Natural killer cell (primary cell): ENCODE measurements at regions not wholly inside any gene's neighbourhood (a gene's known extent, or its start where the extent isn't known, plus 50 kb on each side); places are given as distances from the start of the nearest gene placed in this dataset.

ENCODE experiments used
- ATAC-seq, 3 donors: fragments of 150-1000 bp in 2 of 3; fragments of 200-7000 bp in 1 of 3; cut with Tn5 transposase; 1 replicate in 1 of 3; 2 replicates in 2 of 3; pipeline ENCODE4 v1.10.0; 2021; ENCODE audit warnings: mild to moderate bottlenecking in 2 of 3, moderate library complexity in 2 of 3
- DNase-seq, 2 donors: peaks; one replicate each; pipeline versions ENCODE4 v3.0.0 to v3.0.0-alpha.2; 2013 to 2021; ENCODE audit warnings: mixed read lengths in 1 of 2
- H3K27ac ChIP-seq: one replicate; pipeline ENCODE4 v1.5.1; 2013; ENCODE audit warnings: mild to moderate bottlenecking, low read length
- H3K27me3 ChIP-seq: one replicate; pipeline ENCODE4 v1.6.1; 2013; ENCODE audit warnings: low read length; ENCODE audit not compliant: control insufficient read depth, insufficient read depth
- H3K36me3 ChIP-seq: one replicate; pipeline ENCODE4 v1.6.1; 2013; ENCODE audit warnings: low read length; ENCODE audit not compliant: control insufficient read depth, insufficient read depth
- H3K4me1 ChIP-seq: one replicate; pipeline ENCODE4 v1.6.1; 2013; ENCODE audit warnings: low read length; ENCODE audit not compliant: control insufficient read depth, insufficient read depth
- H3K4me3 ChIP-seq: one replicate; pipeline ENCODE4 v1.5.1; 2013; ENCODE audit warnings: low read length
- H3K9me3 ChIP-seq: one replicate; pipeline ENCODE4 v1.6.1; 2013; ENCODE audit warnings: low read length; ENCODE audit not compliant: control insufficient read depth, insufficient read depth
- H3K27ac Mint-ChIP-seq, 2 donors: one replicate each; pipeline ENCODE4 v1.8.0; 2022; ENCODE audit warnings: mild to moderate bottlenecking in 2 of 2, mixed read lengths in 2 of 2, moderate library complexity in 1 of 2
- H3K27me3 Mint-ChIP-seq, 2 donors: one replicate each; pipeline ENCODE4 v1.8.0; 2022; ENCODE audit warnings: low read depth in 2 of 2, mixed read lengths in 2 of 2
- H3K36me3 Mint-ChIP-seq: one replicate; pipeline ENCODE4 v1.8.0; 2022; ENCODE audit warnings: mixed read lengths
- H3K4me1 Mint-ChIP-seq, 2 donors: one replicate each; pipeline ENCODE4 v1.8.0; 2022; ENCODE audit warnings: mixed read lengths in 2 of 2
- H3K4me3 Mint-ChIP-seq: one replicate; pipeline ENCODE4 v1.8.0; 2022; ENCODE audit warnings: mild to moderate bottlenecking, moderate library complexity, mixed read lengths
- H3K9me3 Mint-ChIP-seq, 2 donors: one replicate each; pipeline ENCODE4 v1.8.0; 2022; ENCODE audit warnings: mixed read lengths in 2 of 2
- WGBS: methylation state at CpG from one replicate; pipeline ENCODE4 v1.1.7; 2013; ENCODE audit warnings: missing lambda C conversion rate; ENCODE audit not compliant: insufficient coverage; 5-methylcytosine and 5-hydroxymethylcytosine counted together
- intact Hi-C: fragments of 100-400 bp; cut with micrococcal nuclease; formaldehyde crosslinking; loops from one replicate; pipeline ENCODE4 v1.14.2; 2022
- TF ChIP-seq, protein P1 (sequence below): fragments of 200-600 bp; IDR thresholded peaks from one replicate; pipeline ENCODE4 v1.8.0; 2022; ENCODE audit warnings: antibody characterized with exemption

DNA sequence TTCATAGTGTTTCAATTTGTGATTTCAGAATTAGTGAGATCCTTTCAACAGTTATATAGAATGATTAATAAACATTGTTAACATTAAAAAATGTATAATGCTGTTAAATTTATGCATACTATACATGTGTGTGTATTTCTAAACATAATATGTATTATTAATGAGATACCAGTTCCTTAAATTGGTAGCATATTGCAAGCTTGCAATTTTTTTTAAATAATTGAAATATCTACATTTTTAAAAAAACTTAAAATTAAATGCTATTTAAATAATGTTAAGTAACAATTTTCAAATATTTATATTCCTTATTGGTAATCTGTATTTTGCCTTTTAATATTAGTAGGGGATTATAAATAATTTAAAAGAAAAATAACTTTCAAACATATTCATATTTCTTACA lies 1479.5 kb upstream of the PCDH7 start:
- Mint-ChIP-seq H3K4me1 (no peaks in the 10 kb centered on the region), H3K36me3 (no peaks in the 10 kb centered on the region), H3K27ac (no peak overlapping the region), H3K27me3 (no peaks in the 10 kb centered on the region), H3K9me3 (peaks cover 5 to 17% of the 10 kb centered on the region in 2 donors), H3K4me3 (no peak overlapping the region)
- H3K27ac ChIP-seq = no peak overlapping the region
- H3K36me3 ChIP-seq = no peaks in the 10 kb centered on the region
- no peaks in the 10 kb centered on the region for H3K27me3 ChIP-seq
- peaks cover 3% of the 10 kb centered on the region for H3K9me3 ChIP-seq
- DNase-seq (no peak), ATAC-seq (no peak)
- intact Hi-C loops = no loop called here
- TF ChIP-seq, protein P1, sequence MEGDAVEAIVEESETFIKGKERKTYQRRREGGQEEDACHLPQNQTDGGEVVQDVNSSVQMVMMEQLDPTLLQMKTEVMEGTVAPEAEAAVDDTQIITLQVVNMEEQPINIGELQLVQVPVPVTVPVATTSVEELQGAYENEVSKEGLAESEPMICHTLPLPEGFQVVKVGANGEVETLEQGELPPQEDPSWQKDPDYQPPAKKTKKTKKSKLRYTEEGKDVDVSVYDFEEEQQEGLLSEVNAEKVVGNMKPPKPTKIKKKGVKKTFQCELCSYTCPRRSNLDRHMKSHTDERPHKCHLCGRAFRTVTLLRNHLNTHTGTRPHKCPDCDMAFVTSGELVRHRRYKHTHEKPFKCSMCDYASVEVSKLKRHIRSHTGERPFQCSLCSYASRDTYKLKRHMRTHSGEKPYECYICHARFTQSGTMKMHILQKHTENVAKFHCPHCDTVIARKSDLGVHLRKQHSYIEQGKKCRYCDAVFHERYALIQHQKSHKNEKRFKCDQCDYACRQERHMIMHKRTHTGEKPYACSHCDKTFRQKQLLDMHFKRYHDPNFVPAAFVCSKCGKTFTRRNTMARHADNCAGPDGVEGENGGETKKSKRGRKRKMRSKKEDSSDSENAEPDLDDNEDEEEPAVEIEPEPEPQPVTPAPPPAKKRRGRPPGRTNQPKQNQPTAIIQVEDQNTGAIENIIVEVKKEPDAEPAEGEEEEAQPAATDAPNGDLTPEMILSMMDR = no peak
- no peak overlapping the region for H3K4me3 ChIP-seq
- no peaks in the 10 kb centered on the region for H3K4me1 ChIP-seq

DNA sequence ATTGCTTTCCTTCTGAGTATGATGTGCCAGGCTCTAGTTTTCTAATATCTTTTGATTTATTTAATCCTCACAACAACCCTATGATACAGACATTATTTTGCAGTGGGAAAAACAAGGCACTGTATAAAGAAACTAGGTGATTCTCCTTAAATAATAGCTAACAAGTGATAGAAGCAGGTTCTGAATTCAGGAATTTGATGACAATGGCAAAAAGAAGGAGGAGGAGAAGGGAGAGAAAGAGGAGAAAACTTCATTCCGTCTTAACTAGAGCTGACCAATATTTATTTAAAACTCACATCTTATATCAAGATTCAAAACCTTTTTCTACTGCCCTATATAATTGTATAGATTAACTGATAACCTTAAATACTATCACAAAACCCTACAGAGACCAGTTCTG lies 1477.1 kb upstream of the PCDH7 start:
- intact Hi-C loops = no loop called here
- TF ChIP-seq, protein P1 = no peak
- H3K27ac Mint-ChIP-seq = no peak overlapping the region
- DNase-seq (no peak), ATAC-seq (no peak)
- no peaks in the 10 kb centered on the region for H3K36me3 ChIP-seq
- no peaks in the 10 kb centered on the region for H3K4me1 ChIP-seq
- no peak overlapping the region for H3K4me3 ChIP-seq
- H3K4me3 Mint-ChIP-seq = no peak overlapping the region
- no CpG with 5 or more reads among the region's 1 CpG for WGBS
- H3K27ac ChIP-seq = no peak overlapping the region
- H3K9me3 Mint-ChIP-seq = peaks cover 2 to 9% of the 10 kb centered on the region in 2 donors
- no peaks in the 10 kb centered on the region for H3K36me3 Mint-ChIP-seq
- no peaks in the 10 kb centered on the region for H3K4me1 Mint-ChIP-seq
- no peaks in the 10 kb centered on the region for H3K27me3 ChIP-seq
- no peaks in the 10 kb centered on the region for H3K27me3 Mint-ChIP-seq
- peaks cover under 1% of the 10 kb centered on the region for H3K9me3 ChIP-seq

DNA sequence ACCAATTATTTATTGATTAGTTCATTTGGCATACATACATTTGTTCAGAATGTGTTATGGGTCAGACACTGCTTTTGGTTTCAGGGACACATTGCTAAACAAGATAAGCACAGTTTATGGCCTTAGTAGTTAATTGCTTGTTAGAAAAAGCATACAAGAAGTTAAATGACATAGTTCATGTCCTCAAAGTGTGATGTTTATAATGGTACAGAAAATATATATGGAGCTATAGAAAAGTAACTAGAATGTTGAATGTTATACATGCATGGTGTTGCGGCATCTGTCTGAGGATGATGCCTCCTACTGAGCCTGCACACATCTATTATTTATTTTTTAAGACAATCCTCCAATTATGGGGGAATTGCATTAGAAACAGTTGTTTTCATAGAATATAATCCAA lies 1476.3 kb upstream of the PCDH7 start:
- Mint-ChIP-seq H3K4me1 (no peaks in the 10 kb centered on the region), H3K36me3 (no peaks in the 10 kb centered on the region), H3K27me3 (no peaks in the 10 kb centered on the region), H3K4me3 (no peak overlapping the region), H3K9me3 (peaks cover 2 to 8% of the 10 kb centered on the region in 2 donors), H3K27ac (no peak overlapping the region)
- no CpG with 5 or more reads among the region's 1 CpG for WGBS
- ATAC-seq (no peak), DNase-seq (no peak)
- H3K4me3 ChIP-seq = no peak overlapping the region
- no peak overlapping the region for H3K27ac ChIP-seq
- TF ChIP-seq, protein P1 = no peak
- intact Hi-C loops = no loop called here
- no peaks in the 10 kb centered on the region for H3K4me1 ChIP-seq
- H3K9me3 ChIP-seq = no peaks in the 10 kb centered on the region
- no peaks in the 10 kb centered on the region for H3K27me3 ChIP-seq
- no peaks in the 10 kb centered on the region for H3K36me3 ChIP-seq

DNA sequence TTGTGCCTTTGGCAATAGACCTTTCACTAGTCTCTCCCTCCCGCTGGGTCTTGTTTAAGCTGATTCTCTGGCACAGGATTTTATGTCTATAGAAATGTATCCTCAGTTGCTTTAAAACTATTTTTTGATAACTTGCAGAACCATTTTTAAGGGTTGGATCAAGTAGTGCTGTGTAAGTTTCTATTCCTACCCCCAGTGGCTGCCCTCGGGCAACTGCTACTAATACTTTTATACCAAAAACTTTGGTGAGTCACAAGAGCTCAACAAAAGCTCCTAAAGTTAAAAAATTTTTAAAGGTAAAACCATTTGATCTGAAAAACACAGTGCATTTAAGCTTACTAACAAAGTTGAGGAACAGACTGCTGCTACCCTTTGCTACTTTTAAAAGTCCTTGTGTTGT lies 1460.6 kb upstream of the PCDH7 start:
- Histone ChIP-seq H3K27me3 (no peaks in the 10 kb centered on the region), H3K36me3 (no peaks in the 10 kb centered on the region), H3K27ac (no peak overlapping the region), H3K4me1 (no peaks in the 10 kb centered on the region), H3K4me3 (no peak overlapping the region), H3K9me3 (peaks cover 4% of the 10 kb centered on the region)
- DNase-seq = no peak
- Mint-ChIP-seq H3K9me3 (peaks cover 20 to 30% of the 10 kb centered on the region in 2 donors), H3K27ac (no peak overlapping the region), H3K4me1 (no peaks in the 10 kb centered on the region), H3K27me3 (no peaks in the 10 kb centered on the region), H3K4me3 (no peak overlapping the region), H3K36me3 (peaks cover 9% of the 10 kb centered on the region)
- no peak for ATAC-seq
- TF ChIP-seq, protein P1 = no peak
- intact Hi-C loops = no loop called here
- WGBS = 78% methylated on average over 2 of the region's 2 CpGs
